NCI-H345 (cell line): ENCODE measurements at regions not wholly inside any gene's neighbourhood (a gene's known extent, or its start where the extent isn't known, plus 50 kb on each side); places are given as distances from the start of the nearest gene placed in this dataset.
A peak's percentile ranks its signal among the peaks of the same experiment; 100 is the strongest.
"Not testable (repeated sequence)": the region's sequence is repeated elsewhere in the genome, so short reads cannot be mapped to it uniquely, and the experiment has no call there.

ENCODE experiments used
- DNase-seq: peaks from one replicate; lab custom pipeline; 2025; lab: John Stamatoyannopoulos, UW

DNA sequence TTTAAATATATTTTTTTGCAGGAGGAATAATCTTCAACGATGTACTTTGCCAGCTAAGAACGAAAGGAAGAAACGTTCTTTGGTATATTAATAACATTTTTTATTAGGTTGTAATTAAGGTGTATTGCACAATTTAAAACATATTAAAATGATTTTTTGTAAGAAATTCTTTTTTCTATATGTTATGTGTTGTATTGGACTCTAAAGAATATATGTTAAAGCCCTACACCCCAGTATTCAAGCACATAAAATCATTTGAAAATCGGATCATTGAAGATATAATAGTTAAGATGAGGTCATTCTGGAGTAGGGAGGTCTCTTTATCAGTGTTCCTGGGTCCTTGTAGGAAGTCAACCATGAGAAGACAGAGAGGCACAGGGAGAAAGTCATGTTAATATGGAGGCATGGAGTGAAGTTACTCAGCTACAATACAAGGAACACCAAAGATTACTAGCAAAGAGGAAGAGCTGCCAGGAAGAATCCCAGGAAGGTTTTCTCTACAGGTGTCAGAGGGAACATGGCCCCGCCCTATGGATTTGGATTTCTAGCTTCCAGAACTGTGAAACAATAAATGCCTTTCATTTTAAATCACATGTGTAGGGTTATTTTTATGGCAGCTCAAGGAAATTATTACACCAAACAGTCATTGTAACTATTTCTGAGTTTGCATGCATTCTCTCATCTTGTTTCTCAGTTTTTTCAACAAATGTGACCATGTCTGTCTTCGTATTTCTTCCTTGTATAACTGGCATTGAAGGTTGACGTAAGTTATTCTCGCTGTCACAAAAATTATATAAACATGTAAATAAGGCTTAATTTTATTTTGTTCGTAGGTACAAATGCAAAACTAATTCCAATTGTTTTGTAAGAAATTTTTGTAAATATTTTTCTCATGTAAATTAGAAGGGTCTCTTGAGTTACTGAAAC is 75.4 kb upstream of the VPREB1 start:
- DNase-seq = no peak

DNA sequence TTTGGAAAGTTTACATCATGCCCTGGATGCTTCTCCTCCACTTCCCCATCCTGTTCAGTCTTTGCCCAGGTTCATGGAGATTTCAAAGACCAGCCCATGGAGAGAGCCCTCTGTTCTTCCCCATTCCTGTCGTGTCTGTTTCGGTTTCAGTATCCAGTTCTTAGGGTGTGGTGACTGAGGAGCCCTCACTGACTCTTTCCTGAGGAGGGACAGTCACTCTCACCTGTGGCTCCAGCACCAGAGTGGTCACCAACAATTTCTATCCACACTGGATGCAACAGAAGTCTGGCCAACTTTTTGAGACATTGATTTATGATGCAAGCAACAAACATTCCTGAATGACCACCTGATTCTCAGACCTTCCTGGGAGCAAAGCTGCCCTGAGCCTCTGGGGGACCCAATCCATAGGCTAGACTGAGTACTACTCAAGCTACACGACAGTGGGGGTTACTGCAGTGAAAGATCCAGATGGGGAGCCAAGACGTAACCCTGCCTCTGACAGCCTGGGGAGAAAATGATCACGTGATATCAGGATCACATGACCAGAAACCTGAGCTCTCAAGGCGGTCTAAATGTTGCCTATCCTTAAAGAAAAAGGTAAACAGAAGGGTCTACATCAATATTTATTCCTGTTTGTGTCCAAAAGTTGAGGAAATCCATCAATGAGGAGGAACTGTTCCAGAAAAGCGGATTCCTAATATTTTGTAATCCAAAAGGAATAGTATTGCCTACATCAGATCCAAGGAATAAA is 76.2 kb upstream of the VPREB1 start:
- DNase-seq = no peak

DNA sequence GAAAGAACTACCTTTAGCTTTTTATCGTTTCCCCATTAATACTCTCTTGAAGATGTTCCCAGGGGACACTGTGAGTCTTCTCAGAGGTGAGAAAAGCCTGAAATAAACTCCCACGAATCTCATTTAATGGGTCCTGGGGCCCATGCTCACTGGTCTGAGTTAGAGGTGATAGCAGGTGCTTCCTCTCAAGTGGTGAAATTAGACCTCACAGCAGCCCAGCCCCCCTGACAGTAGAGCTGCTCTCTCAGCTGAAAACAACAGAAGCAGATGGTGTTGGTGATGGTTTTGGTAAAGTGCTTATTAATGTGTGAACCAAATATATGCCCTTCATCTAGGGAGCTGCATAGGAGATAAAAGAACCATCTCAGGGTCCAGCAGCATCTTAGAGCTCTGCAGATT is 76.8 kb upstream of the VPREB1 start:
- peak; percentile 27 for DNase-seq

DNA sequence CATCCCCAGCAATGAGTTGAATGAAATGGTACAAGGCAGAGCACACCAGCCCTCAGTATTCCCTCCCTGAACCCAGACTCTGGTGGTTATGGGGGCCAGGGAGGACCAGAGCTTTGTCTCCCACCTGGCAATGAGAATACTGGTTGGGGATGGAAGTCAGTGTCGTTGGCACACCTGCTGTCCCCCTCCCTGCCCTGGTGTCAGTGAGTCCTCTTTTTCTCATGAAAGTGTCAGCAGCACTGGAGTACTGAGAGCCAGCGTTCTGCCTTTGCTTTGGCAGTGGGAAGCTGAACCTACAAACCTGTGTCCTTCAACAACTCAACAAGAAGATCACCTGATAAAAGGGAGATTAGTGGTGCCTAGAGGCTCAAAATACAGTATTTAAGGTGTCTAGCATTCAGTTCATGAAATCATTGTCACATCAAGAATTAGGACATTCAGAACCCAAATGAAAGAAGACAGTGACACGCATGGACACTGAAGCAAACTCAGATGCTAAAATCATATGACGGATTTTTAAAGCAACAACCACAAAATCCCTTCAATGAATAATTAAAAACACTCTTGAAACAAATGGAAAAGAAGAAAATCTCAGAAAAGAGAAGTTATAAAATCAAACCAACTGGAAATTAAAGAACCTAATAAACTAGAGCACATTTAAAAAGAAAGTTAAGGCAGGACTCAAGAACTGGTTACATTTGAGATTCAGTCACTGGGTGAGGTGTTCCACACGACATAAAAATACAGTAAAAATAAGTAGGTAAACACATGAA is 77.5 kb upstream of the VPREB1 start:
- no peak for DNase-seq

DNA sequence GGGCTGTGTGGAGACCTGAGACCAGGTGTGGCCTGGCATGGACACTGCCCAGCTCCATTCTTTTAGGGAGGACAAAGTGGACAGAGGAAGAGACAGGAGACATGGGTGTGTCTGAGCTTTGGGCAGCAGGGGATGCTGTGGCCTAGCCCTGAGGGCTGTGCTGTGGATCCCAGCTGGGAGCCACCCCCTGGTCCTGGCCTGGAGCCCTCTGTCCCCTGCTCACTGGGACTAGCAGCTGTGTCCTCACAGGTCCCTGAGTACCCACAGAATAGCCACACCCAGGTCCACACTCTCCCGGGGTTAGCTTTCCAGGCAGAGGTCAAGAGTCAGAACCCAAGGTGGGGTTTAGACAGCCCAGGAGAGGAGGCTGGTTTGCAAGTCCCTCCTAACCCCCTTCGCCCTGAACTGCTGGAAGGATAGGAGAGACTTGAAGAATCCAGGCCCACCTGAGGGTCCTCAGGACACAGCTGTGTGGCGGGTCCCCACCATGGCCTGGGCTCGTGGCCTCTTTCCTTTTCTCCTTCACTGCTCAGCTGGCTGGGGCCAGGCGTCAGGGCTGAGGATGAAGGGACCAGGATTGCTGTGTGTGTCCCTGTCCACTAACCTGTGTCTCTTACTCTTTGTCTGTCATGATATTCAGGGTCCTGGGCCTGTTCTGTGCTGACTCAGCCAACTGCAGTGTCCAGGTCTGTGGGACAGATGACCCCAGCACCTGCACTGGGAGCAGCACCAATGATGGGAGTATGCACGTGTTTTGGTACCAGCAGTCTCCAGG is 78.5 kb upstream of the VPREB1 start:
- DNase-seq = no peak

DNA sequence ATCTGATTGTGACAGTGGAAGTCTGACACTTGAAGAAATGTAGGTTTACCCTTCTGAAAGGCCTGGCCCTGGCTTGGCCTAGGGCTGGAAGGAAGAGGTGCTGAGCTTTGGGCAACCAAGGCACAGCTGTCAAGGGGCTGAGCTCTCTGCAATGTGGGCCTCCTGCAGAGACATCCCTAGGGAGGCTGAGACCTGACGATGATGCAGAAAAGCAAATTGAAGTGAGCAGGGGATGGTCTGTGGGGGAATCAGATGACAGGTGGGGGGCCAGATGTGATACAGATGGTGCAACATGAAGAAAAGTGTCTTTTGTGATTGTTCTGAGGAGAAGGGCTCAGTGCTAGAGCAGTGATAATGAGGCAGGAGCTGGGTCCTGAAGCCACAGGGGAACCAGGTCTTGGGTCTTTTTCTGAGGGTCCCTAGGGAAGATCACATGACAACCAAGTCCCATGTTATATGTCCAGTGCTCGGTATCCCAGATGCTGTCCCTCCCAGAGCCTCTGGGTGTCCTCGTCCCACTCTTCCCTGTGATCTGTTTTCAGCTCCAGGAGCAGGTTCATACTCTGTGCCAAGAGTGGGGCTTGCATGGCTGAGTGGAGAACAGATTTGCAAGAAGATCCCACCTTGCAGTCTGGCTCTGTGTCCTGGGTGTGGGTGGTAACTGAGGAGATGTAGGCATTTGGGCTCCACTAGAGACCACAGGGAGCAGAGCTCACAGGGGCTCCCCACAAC is 79.9 kb upstream of the VPREB1 start:
- no peak for DNase-seq

DNA sequence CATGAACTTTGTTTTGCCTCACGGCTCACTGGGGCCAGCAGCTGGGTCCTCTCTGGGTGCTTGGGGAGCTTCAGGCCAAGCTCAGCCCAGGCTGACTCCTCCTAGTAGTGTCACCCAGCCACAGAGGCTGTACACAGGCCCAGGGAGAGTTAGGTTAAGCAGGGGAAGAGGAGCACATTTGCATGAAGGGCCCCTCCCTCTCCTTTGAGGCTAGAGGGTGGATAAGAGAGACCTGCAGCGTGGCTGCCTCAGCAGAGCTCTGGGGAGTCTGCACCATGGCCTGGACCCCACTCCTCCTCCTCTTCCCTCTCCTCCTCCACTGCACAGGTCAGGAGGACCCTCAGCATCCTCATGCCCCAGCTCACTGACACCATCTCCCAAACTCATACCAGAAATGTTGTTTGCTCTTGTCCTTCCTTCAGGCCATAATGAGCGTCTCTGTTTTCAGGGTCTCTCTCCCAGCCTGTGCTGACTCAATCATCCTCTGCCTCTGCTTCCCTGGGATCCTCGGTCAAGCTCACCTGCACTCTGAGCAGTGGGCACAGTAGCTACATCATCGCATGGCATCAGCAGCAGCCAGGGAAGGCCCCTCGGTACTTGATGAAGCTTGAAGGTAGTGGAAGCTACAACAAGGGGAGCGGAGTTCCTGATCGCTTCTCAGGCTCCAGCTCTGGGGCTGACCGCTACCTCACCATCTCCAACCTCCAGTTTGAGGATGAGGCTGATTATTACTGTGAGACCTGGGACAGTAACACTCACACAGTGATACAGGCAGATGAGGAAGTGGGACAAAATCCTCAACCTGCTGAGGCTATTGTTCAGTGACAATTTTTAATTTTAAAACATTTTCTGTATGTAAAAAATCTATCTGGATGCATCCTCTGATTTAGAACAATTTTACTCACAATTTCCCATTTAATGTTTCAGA is 82.4 kb upstream of the VPREB1 start:
- no peak for DNase-seq

DNA sequence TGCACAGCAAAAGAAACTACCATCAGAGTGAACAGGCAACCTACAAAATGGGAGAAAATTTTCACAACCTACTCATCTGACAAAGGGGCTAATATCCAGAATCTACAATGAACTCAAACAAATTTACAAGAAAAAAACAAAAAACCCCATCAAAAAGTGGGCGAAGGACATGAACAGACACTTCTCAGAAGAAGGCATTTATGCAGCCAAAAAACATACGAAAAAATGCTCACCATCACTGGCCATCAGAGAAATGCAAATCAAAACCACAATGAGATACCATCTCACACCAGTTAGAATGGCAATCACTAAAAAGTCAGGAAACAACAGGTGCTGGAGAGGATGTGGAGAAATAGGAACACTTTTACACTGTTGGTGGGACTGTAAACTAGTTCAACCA is 83.8 kb upstream of the VPREB1 start:
- DNase-seq = not testable (repeated sequence)

DNA sequence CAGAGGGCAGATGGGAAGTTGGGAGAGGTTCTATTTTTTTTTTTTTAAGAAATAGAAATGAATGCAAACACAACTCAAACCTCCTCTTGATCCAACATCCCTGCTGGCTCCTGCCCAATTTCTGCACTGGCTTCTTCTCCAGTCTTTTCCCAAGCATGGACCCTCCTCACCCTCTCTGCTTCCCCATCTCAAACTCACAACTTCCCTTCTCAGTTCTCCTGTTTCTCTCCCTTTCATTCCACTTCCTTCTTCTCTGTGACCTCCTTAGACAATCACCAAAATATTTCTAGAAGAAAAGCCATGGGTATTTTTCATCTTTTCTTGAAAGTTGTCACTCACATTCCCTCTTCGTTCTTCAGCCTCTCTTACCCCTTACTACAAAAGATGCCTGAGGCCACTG is 85.2 kb upstream of the VPREB1 start:
- no peak for DNase-seq

DNA sequence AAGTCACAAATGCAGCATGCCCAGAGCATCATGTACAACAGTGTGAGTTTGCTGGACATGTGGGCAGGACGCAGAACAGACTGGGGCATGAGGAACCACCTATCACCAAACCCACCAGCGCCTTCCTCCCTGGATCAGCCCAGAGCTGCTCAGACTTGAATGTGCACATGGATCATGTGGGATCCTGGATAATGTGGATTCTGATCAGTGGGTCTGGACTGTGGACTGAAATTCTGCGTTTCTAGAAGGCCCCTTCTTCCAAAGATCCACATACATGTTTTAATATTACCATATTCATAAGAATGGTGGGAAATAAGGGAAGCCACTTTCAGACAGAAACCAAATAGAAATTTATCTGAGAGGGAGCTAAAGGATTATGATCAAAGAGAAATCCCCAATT is 85.6 kb upstream of the VPREB1 start:
- no peak for DNase-seq

DNA sequence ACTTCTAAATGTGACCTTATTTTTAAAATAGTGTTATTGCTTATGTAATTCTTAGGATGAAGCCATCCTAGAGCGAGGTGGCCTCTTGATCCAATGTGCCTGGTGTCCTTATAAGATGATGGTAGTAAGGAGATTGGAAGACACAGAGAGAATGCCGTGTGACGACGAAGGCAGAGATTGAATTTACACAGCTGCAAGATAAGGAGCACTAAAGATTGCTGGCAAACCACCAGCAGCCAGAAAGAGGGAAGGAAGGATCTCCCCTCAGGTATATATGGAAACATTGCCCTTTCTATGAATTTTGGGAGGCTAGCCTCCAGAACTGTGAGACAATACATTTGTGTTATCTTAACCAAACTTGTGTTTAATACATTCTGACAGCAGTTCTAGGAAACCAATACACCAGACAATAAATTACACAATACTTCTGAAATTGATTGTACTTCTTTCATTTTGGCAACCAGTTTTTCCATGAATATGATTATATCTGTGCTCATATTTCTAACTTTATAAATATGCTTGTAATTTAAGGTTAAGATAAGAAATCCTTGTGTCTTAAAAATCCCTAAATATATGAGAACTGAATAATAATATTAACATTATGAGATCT is 86.3 kb upstream of the VPREB1 start:
- no peak for DNase-seq

DNA sequence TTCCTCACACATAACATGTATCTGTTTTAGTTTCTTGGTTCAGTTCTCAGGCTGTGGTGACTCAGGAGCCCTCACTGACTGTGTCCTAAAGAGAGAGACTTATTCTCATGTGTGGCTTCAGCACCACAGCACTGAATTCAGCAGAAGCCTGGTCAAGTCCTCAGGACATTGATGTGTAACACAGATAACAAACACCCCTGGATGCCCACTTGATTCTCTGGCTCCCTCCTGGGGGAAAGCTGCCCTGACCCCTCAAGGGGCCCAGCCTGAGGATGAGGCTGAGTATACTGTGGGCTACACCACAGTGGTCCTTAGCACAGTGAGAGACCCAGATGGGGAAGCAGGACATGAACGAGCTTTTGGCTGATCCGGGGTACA is 87.2 kb upstream of the VPREB1 start:
- DNase-seq = no peak

DNA sequence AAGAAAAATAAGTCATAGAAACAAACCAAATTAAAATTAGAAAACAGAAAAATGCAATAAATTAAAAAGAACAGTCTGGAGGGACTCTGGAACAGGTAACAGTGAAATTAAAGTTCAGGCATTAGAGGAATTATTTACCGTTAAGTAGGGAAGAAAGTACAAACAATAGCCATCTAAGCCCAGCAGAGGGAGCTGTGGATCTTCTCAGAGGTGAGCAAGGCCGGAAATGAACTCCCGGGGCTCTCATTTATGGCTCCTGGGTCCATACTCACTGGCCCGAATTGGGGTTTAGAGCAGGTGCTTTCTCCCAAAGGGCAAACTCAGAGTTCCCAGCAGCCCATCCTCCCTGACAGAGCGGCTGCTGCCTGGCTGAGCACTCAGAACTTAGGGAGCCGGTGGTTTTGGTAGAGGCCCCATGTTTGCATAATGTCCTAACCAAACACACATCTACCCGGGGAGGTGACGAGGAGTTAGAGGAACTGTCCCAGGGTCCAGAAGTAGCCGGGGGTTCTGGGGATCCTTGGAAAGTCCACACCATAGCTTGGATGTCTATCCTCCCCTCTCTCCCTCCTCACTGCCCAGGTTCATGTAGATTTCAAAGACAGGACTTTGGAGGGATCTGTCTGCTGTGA is 87.8 kb upstream of the VPREB1 start:
- DNase-seq = peak; percentile 75

DNA sequence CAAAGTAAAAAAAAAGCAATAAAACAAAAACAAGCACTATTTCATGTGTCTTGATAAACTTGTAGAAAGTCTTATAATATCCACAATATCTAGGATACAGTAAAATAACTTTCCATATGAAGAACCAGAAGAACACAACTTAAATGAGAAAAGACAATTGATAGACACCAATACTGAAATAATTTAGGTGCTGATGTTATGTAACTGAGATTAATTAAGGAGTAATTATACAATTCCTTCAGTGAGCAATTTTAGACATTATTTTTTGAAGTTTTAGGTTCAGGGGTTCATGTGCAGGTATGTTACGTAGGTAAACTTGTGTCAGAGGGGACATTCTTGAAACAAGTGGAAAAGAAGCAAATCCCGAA is 88.3 kb upstream of the VPREB1 start:
- no peak for DNase-seq

DNA sequence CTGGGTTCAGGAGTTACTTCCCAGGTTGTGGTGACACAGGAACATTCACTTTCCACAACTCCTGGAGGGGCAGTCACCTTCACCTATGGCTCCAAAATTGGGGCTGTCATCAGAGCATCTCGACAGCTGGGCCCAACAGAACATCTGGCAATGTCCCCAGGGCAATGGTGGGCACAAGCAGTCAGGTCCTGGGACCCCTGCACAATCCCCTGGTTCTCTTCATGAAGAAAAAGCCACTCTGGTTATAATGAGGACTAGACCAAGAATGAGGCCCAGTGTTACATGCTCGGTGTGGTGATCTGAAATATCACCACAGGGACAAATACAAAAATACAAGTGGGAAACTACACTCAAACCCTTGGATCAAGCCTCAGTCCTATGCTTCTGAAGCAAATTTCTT is 89.0 kb upstream of the VPREB1 start:
- DNase-seq = no peak

DNA sequence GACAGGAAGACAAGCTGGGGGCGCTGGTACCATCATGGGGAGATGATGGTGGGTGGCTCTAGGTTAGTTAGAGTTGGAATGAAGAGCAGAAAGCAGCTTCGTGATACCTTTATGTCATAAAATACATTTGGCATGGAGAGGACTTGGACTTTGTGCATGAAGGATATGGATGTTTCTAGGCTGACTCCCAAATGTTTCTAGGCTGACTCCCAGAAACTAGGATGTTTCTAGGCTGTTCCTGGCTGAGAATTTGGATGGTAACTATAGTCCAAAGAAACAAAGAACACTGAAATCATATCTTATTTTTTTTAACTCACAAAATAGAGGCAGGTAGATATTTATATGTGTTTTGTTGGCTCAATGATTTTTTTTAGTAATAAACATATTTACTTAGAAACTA is 89.4 kb upstream of the VPREB1 start:
- no peak for DNase-seq

DNA sequence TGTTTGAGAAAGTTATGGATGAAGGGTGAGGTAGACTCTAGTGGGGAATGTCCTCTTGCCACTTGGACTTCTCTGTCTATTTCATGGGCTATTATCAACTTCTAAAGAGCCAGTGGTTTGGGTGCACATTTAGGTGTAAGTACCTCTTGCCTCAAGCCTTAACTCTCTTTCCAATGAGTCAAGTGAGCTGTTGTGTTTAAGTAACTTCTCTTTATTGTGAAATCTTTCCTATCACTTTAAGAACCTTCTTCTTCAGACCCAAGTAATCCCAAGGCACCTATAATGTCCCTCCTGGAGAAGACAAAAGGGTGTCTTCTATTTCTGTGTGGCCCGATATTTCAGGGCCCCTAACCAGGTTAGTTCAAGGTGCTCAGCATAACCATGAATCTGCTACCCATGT is 90.5 kb upstream of the VPREB1 start:
- no peak for DNase-seq

DNA sequence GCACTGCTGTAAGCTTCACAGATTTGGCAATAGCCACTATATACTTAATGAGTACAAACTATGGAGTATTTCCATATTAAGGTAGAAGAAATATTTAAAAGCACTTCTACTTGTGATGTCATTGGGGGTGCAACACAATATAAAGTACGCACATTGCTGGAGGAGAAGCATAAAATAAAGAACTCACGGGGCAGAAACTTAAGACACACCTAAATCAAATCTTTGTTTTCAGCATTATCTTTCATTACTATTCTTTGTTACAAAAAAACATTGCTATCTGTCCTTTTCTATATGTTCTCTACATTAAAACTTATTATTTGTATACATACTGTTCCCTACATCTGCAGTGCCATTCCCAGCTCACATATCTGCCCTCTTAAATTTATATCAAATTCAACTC is 93.3 kb upstream of the VPREB1 start:
- DNase-seq = no peak

DNA sequence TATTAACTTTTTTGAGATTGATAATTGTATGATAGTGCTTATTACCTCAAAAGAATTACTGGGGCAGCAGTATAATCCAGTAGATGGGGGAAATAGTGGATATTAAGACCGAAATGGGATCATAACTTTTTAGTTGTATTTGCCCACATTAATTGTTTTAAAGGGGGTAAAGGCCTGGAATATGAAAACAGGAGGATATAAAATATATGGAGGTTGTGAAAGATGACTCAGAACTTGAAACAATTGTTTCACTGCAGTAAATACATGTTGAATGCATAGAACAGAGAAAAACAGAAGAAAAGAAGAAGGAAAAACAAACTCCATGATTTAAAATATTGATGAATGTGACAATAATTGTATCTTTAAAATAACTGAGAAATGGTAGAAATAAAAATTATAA is 94.1 kb upstream of the VPREB1 start:
- no peak for DNase-seq
